ENCODE measurements at regions not wholly inside any gene's neighbourhood (a gene's known extent, or its start where the extent isn't known, plus 50 kb on each side); places are given as distances from the start of the nearest gene placed in this dataset.

DNA sequence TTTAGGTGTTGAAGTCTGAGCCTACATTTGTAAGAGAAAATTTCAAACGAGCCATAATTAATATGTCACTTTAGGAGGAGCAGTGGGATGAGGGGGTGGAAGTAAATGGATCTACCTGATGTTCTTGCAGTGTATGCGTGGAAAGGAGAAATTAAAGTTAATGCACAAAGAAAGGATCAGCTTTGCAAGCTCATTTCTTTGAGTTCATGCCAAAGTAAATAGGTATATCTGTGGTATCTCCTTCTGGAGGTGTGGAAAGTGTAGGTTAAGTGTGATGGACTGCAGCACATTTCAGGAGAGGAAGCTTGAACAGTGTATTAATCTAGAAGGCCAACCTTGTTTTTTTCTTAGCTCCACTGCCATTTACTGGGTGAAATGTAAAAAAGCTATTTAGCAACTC is 307.5 kb upstream of the ZEB2 start:
- TF ChIP-seq, protein P1, sequence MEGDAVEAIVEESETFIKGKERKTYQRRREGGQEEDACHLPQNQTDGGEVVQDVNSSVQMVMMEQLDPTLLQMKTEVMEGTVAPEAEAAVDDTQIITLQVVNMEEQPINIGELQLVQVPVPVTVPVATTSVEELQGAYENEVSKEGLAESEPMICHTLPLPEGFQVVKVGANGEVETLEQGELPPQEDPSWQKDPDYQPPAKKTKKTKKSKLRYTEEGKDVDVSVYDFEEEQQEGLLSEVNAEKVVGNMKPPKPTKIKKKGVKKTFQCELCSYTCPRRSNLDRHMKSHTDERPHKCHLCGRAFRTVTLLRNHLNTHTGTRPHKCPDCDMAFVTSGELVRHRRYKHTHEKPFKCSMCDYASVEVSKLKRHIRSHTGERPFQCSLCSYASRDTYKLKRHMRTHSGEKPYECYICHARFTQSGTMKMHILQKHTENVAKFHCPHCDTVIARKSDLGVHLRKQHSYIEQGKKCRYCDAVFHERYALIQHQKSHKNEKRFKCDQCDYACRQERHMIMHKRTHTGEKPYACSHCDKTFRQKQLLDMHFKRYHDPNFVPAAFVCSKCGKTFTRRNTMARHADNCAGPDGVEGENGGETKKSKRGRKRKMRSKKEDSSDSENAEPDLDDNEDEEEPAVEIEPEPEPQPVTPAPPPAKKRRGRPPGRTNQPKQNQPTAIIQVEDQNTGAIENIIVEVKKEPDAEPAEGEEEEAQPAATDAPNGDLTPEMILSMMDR (IDR thresholded peaks at IDR 0.05), result no peak
- TF ChIP-seq EP300 (IDR thresholded peaks at IDR 0.05) (no peak), POLR2A (IDR thresholded peaks at IDR 0.05) (no peak)
